NK-92 treated with Interleukin-12 subunit alpha and Interleukin-12 subunit beta, amount 100 ng/mL, for 24 hours (cell line): ENCODE measurements at regions not wholly inside any gene's neighbourhood (a gene's known extent, or its start where the extent isn't known, plus 50 kb on each side); places are given as distances from the start of the nearest gene placed in this dataset.
"Not testable (repeated sequence)": the region's sequence is repeated elsewhere in the genome, so short reads cannot be mapped to it uniquely, and the experiment has no call there.

Experiments used
- DNase-seq: peaks from one replicate; lab custom pipeline; 2025; lab: John Stamatoyannopoulos, UW

DNA sequence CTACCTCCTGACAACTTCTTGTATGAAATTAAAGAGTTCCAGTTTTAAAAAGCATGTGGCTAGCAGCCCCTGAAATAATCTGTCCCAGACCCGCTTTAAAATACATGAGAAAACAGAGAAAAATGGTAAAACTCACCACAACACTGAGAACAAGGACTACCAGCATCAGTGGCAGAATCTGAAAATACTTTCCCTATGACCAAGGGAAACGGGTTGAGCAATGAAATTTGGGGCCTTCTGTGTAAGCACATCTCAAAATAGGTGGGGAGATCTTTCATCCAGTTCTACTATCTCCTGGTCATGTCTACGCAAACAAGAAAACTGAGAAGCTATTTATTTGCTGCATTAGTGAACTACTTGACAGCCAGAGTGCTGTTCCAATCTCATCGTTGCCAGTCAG lies 172.3 kb downstream of the LNPK start:
- DNase-seq, result no peak

DNA sequence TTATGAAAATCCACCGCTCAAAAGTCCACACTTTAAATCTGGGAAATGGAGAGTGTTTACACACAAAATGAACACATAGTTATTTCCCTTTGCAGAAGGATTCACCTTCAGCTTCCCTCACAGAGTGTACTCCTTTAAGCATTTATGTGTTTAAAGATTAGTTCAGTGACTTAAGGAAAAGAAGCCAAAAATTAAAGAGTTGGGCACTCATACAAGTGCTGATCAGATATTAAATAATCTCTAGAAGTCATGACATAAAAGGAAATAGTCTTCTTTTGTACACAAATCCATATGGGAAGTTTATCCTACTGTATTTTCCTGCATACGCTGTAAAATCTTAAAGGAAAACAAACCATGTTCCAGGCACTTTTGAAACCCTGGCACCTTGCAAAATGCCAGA lies 174.2 kb downstream of the LNPK start:
- no peak for DNase-seq

DNA sequence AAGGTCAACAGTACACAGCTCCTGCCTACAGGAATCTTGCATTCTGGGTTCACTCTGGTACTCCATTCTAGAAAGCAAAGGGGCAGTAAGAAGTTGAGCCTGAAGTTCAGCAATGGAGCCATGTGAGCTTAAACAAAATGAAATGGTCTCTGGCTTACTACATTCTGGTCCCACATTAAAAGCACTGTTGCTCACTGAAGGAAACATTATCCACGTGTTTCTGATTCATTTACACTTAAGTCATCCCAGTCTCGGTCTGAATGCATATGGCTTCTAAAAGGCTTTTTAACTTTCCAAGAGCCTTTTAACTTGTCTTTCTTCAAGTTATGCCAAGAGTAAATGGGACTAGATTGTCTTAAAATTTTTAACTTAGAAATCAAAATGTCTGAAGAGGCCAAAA lies 177.8 kb downstream of the LNPK start:
- DNase-seq, result no peak

DNA sequence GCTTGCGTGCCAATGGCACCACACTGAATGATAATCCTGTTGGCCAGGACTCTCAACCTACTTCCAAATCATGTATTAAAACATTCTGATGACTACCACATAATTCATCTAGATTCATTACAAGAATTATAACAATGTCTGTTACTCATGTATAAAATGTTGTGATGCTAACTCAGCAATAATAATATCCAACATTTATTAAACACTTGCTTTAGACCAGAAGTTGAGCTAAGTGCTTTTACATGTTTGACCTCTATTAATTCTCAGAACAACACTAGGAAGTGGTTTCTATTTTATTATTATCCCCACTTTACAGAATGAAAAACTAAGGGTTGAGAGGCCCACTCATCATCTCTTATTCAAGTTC lies 178.4 kb downstream of the LNPK start:
- no peak for DNase-seq

DNA sequence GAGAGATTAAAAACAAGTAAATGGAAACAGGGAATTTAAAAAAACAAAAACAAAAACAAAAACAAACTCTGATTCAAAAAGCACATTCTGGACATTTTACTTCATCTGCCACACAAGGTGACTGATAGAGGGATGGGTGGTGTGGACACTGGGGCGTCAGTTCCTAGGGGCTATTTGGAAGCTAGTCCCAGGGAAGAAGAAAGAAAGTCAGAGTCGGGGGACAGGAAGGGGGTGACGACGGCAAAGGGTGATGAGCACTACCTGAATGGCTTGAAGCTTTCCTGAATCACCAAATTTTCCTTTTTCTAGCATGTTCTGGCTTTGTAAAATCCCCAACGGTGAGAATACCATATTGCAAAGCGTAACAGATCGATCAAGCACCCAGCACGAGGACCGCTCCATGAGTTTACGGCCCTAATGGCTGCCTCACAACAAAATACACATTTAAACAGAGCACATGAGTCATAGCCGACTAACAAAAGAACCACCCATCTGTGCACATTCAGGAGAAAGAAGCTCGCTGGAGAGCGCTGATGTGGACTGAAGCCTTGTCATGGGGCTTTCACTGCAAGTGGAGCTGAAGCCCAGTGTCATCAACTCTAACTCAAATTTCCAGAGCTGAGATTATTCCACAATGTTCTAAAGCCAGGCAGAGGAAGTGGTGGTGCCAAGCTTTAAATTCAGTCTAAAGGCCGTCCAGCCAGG lies 178.9 kb downstream of the LNPK start:
- no peak for DNase-seq

DNA sequence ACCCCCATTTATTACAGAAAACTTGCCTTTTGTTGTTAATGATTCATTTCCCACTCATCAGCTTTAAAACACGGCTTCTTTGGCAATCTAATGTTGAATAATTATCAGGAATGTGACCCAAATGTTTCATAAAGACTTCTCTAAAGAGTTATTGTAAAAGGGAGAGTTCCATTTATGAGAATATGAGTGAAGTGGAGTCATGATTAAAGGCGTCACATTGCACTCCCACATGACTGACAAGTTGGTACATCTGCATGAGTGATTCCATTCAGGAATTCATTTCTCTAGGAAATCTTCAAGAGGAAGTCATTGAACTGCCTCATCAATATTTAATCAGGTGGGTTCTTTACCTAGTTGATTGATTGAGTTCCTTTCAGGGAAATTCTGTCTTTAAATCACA lies 184.8 kb downstream of the LNPK start:
- no peak for DNase-seq

DNA sequence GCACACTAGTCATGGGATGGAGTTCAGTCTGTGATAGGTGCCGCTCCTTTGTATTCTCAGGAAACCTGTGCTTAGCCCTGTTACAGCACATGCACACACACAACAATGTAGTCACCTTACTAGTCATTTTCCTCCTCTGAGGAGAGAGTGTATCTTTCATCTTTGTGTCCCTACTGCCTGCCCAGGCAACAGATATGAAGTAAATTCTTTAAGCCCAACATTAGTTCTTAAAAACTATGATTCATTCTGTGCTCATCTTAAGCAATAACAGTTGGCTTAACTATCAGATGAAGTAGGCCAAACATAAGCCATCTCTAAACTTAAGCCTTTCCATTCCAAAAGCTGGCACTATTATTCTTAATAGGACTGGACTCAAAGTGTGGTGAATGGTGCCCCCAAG lies 186.5 kb downstream of the LNPK start:
- DNase-seq, result no peak

DNA sequence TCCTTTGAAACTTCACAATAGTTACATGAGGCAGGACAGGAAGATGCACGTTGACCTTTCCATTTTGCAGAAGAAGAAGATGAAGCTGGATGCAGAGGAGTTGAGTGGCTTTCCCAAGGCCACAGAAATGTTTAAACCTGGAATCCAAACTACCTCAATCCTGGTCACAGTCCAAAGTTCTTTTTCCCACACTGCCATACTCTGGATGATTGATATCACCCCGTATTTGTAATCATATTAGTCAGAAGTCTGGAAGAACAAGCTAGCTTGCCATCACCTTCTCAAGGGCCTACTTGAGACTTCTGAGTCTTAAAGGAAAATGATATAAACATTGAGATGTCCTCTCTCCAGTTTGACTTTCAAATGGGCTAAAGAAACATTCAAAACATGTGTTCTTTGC lies 190.1 kb downstream of the LNPK start:
- DNase-seq, result no peak

DNA sequence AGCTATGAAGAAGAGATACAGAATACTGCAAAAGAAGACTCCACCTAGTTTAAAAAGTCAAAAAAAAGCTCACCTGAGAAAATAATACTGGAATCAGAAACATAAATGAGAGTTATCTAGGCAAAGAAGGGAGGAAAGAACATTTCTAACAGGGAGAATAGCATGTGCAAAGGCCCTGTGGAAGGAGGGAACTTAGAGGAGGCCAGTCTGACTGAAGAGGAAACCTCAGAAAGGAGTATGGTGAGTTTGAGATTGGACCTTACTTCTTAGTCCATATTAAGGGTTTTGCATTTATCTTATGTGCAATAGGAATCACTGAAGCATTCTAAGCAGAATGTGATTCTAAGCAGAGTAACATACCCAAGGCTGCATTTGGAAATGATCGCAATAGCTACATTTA lies 193.2 kb downstream of the LNPK start:
- no peak for DNase-seq

DNA sequence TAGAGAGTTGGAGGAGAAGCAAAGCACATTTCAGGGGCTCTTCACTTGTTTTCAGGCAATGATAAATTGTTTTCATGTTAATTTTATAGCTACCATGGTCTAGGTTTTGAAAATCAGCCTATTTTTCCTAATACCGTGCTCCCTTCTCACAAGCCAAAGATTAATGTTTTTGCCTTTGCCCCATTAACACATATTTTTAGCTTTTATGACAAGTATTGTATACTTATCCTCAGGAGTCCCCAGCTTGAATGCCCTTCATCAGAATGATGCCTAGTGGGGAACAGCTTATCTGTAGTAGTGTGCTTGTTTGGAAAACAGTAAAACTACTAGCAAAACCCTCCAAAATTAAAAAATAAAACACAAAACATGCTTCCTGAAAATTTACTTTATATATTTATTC lies 194.0 kb downstream of the LNPK start:
- no peak for DNase-seq

DNA sequence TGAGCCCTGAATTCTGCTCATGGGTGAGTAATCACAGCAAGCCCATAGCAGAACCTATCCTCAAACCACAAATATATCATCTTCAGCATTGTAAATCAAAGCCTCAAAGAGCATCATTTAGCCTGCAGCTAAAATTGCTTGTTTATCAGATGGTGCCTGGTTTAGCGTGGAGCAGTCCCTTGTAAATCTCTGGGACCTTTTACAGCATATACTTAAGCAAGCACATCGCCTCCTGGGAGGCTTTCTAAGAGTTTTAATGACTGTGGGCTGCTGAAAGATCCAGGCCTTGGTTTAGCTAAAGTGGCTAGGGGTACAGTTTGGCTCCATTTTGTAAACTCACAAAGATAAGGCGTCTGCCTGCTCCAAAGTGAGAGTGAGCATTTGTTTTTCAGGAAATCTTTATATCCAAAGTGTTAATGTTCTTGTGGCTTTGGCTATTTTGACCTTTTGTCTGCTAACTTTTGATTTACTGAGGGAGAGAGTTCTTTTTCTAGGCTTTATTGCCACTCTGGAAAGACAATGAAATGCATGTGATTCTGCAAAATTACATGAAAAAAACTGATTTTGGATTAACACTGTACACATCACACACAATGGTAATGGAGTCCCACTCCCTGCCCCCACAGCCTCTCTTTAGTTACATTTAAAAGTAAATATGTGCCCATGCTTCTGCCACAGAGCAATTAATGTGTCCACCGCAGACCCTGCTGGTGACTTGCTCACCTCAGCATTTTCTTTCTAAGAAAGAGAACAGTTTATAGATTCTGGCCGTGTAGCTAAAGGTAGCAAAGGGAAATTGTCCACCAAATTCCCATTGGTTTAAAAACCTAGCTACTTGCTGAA lies 194.8 kb downstream of the LNPK start:
- no peak for DNase-seq

DNA sequence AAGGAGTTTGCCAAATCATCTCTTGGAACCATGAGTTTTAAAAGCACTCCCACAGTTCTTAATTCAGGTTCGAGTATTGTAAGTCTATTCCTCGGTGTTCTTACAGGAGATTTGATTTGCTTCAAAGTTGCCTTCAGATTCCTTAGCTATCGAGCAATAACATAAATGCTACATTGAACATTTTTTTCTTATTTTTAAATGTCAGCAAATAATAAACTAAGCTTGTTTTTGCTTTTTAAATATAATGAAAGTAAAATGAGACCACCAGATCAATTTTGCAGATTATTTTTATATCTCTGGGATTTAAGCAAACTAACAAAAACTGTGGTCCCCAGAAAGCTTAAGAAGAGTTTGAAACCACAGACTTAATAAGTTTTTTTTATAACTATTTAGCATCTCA lies 195.5 kb downstream of the LNPK start:
- DNase-seq, result no peak

DNA sequence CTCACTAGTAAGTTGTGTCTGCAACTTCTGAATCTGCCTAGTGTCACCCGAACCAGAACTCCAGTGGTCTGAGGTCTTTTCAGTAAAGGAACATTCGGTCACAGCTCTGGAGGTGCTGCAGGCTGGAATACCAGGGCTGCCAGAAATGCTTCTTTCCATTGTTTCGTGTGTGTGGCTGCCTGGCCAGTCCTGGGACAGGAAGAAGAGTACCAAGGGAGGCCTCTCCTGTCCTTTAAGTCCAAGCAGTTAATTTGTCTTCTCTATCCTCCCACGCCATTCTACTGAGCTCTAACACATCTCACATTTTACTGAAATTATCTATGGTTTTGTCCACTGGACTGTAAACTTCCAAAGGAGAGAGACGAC lies 196.0 kb downstream of the LNPK start:
- no peak for DNase-seq

DNA sequence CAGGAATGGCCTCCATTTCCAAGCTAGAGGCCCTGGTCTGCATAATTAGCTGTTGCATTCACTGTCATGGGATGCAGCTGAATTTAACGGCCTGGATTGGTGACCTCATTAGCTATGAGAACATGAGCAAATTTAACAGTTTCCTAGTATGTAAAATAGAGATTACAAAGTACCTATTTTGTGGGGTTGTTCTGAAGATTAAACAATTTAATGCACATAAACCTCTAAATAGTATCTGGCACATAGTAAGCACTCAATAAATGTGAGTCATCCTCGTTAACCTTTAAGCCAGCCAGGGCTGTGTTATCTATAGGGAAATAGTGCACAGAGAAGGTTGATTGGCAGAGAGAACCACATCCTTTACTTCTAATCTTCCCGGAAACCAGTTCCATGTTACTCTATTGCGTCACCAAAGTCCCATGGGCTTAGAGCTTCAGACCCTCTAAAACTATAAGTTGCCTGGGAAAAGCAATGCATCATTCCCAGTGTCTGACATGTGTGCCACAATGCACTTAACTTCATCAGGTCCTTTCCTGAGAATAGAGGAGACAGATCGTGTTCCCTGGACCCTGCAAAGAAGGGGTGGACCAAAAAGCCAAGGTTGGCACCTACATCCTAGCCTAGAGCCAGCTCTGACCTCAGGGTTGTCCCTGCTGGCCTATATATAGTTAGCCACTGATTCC lies 196.5 kb downstream of the LNPK start:
- DNase-seq, result no peak

DNA sequence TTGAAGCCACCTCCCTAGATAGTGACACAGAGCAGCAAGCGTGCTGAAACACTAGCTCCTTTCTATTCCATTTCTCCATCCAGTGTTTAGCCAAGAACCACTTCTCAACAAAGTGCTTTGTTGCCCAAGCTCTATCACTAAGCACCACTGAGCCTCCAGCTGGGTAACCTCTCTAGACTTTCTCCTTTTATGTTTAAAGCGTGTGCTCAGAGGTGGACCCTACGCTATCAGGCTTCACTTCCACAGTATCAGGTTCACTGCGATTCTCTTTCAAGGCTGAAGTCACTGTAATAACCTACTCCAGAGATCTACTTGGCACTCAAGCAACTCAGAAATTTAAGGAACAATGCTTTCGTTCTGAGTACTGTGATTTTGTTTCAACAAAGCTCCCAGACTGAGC lies 197.9 kb downstream of the LNPK start:
- DNase-seq, result no peak

DNA sequence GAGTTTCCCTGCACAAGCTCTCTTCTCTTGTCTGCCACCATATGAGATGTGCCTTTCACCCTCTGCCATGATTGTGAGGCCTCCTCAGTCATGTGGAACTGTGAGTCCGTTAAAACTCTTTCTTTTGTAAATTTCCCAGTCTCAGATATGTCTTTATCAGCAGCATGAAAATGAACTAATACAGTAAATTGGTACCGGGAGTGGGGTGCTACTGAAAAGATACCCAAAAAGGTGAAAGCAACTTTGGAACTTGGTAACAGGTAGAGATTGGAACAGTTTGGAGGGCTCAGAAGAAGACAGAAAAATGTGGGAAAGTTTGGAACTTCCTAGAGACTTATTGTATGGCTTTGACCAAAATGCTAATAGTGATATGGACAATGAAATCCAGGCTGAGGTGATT lies 205.6 kb downstream of the LNPK start:
- not testable (repeated sequence) for DNase-seq

DNA sequence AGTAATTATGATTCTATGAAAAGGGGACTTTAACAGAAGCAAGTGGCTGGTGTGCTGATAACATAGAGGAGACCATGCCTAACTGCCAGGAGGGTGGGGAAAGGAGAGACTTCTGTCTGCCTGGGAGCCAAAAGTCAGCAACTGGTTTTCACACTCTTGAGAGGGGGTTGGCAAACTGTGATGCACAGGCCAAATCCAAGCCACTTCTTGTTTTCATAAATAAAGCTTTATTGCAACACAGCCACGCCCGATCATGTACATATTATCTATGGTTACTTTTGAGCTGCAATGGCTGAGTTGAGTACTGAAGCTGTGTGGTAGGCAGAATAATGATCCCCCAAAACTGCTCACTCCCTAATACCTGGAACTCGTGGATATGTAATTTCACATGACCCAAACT lies 208.4 kb downstream of the LNPK start:
- no peak for DNase-seq

DNA sequence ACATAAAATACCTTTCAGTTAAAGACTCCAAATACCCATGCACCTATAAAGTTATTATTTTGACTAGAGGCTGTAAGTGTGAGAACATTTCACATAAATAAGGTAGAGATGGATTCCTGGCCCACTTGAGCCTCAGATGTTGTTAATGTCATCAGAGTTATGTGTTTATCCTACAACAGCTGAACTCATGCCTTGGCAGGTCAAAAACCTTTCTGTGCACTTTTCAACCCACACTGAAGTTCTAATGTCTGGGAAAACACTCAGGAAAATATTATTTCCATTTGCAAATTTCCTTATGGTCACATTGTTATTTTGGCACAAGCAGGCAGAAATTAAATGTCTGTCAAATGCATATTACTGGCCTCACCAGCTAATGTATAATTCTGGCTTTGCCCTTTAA lies 209.2 kb downstream of the LNPK start:
- DNase-seq, result no peak

DNA sequence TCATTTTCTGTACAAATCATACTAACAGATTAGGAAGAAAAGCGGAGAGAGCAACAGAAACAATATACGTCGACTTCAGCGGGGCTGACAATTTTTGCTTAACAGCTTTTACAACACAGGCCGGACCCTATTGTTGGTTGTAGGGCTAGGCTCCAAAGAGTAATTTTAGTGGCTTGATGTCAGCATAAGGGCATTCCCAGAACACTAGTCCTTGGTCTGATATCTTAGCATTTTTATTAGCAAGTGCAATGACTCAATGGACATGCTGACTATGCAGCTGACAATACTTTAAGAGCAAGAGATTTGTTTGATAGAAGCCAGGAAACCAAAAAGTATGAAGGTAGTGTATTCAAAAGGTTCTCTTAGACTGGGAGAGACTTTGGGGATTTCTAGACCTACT lies 209.9 kb downstream of the LNPK start:
- no peak for DNase-seq

DNA sequence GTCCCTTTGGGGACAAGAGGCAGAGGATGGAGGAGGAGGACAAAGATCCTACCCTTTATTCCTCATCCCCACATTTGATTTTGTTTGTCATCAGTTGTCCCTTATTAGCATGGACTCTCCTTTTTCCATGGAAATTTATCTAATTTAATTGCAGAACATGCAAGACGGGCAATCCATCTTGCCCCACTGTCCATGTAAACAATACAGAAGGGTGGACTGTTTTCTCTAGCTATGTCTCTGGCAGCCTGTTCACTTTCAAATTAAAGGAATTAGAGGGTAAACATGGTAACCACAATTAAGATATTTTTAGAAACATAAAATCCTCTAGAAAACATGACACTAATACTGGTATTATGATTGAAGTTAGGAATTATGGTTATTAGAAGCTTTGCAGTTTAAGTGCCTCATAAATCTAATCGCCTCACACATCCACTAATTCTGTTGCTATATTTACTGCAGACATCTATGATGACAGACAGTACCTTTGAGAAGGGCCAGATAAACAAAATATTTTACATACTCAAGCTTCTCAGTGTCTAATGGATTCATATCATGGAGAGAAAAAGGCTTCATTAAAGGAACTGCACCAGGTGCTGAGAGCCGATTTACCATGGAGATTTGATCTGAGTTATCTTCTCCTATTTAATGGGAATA lies 215.5 kb downstream of the LNPK start:
- no peak for DNase-seq

DNA sequence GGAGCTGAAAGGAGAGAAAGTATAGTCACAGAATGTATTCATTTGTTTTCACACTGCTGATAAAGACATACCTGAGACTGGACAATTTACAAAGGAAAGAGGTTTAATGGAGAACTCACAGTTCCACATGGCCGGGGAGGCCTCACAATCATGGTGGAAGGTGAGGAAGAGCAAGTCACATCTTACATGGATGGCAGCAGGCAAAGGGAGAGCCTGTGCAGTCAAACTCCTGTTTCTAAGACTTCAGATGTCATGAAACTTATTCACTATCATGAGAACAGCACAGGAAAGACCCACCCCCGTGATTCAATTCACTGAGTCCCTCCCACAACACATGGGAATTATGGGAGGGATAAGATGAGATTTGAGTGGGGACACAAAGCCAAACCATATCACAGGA lies 224.7 kb downstream of the LNPK start:
- DNase-seq, result not testable (repeated sequence)

DNA sequence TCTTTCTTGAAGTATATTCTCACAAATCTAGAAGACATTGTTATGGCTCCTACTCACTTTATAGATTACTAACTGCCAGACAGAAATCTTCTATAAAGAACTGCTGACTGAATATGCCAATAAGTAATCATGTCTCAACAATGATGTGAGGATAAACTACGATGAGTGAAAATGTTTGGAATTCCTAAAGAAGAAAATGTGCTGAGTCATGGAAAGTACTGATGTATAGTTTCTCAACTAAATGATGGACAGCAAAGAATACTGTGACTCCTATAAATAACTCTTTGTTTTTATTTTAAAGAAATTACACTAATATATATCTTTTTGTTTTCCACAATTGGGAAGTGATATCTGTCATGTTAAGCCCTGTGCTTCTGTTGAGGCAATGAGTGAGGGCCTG lies 232.9 kb downstream of the LNPK start:
- no peak for DNase-seq

DNA sequence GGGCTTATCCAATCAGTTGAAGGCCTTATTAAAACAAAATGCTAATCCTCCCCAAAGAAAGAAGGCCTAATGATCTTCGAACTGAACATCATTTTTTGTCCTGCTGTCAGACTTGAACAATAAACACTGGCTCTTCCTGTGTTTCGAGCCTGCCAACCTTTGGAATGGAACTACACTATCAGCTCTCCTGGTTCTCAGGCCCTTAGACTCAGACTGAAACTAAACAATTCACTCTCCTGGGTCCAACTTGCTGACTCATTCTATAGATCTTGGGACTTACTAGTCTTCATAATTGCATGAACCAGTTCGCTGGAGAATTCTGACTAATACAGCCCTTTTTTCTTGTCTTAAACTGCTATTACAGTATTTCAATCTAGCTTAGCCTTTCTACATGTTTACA lies 235.2 kb downstream of the LNPK start:
- no peak for DNase-seq
